Thyroid gland (tissue), 4 donors: ENCODE measurements at regions not wholly inside any gene's neighbourhood (a gene's known extent, or its start where the extent isn't known, plus 50 kb on each side); places are given as distances from the start of the nearest gene placed in this dataset.

Source experiments
- DNase-seq, 2 donors: peaks; one replicate each; pipeline ENCODE4 v3.0.0-alpha.2; 2019
- H3K27ac ChIP-seq, 3 donors: fragments of 200-600 bp; sonication (generic); 1 replicate in 2 of 3; 2 replicates in 1 of 3; pipeline ENCODE4 v1.5.1; 2016 to 2019; ENCODE audit warnings: mild to moderate bottlenecking in 1 of 3, moderate library complexity in 1 of 3
- H3K27me3 ChIP-seq: fragments of 200-600 bp; sonication (generic); one replicate; pipeline ENCODE4 v1.5.1; 2019
- H3K36me3 ChIP-seq, 2 donors: fragments of 200-600 bp; sonication (generic); one replicate each; pipeline ENCODE4 v1.5.1; 2016 to 2019
- H3K4me1 ChIP-seq, 2 donors: fragments of 200-600 bp; sonication (generic); one replicate each; pipeline ENCODE4 v1.5.1; 2017 to 2019
- H3K4me3 ChIP-seq, 3 donors: fragments of 200-600 bp; sonication (generic); replicated peaks in 1 of 3; 1 replicate in 2 of 3; 2 replicates in 1 of 3; pipeline ENCODE4 v1.5.1; 2016; ENCODE audit warnings: mild to moderate bottlenecking in 1 of 3
- H3K9me3 ChIP-seq: fragments of 200-600 bp; sonication (generic); one replicate; pipeline ENCODE4 v1.5.1; 2017
- CTCF ChIP-seq, 6 experiments: fragments of 200-600 bp in 3 of 6; fragments of 450-650 bp in 3 of 6; sonication (generic) in 3 of 6; IDR thresholded peaks; one replicate each; pipeline ENCODE4 v1.5.1; 2016 to 2019; ENCODE audit warnings: antibody characterized with exemption in 6 of 6, mild to moderate bottlenecking in 2 of 6, inconsistent platforms in 1 of 6, moderate library complexity in 1 of 6
- POLR2A ChIP-seq, 2 donors: fragments of 450-650 bp; IDR thresholded peaks; one replicate each; pipeline ENCODE4 v1.6.1; 2017; ENCODE audit warnings: antibody characterized with exemption in 2 of 2, mild to moderate bottlenecking in 2 of 2, moderate library complexity in 1 of 2
- WGBS, 2 donors: methylation state at CpG; one replicate each; pipeline ENCODE4 v1.1.5; 2017; 5-methylcytosine and 5-hydroxymethylcytosine counted together
- intact Hi-C: fragments of 100-400 bp; cut with DNase I; formaldehyde crosslinking; loops from one replicate; pipeline ENCODE4 v1.15.1; 2023

- intact Hi-C loops = no loop called here
- H3K9me3 ChIP-seq = no peaks in the 10 kb centered on the region
- no peaks in the 10 kb centered on the region for H3K4me1 ChIP-seq
- no peak overlapping the region for H3K27ac ChIP-seq
- no peaks in the 10 kb centered on the region for H3K27me3 ChIP-seq
- H3K4me3 ChIP-seq = no peak overlapping the region
- no peak for TF ChIP-seq POLR2A (IDR thresholded peaks at IDR 0.05)
- peak in 3 of 6 experiments; percentile 36 to 41 (median 37) for TF ChIP-seq CTCF (IDR thresholded peaks at IDR 0.05)
- 9 to 12% methylated on average over 1 of the region's 1 CpG for WGBS, 2 donors
- no peak for DNase-seq
- H3K36me3 ChIP-seq = no peaks in the 10 kb centered on the region
Measured at GRCh38 chr18:43396266-43396665, 119.0 kb upstream of the SYT4 start.

- no peaks in the 10 kb centered on the region for H3K36me3 ChIP-seq
- H3K4me3 ChIP-seq = no peak overlapping the region
- H3K27ac ChIP-seq = no peak overlapping the region
- intact Hi-C loops = no loop called here
- TF ChIP-seq CTCF (IDR thresholded peaks at IDR 0.05) (no peak), POLR2A (IDR thresholded peaks at IDR 0.05) (no peak)
- H3K27me3 ChIP-seq = no peaks in the 10 kb centered on the region
- 95 to 96% methylated on average over 1 of the region's 1 CpG for WGBS, 2 donors
- no peak for DNase-seq
- H3K9me3 ChIP-seq = no peaks in the 10 kb centered on the region
- H3K4me1 ChIP-seq = no peaks in the 10 kb centered on the region
Measured at GRCh38 chr18:43398601-43399000, 121.3 kb upstream of the SYT4 start.

- no peak overlapping the region for H3K4me3 ChIP-seq
- TF ChIP-seq POLR2A (IDR thresholded peaks at IDR 0.05) (no peak), CTCF (IDR thresholded peaks at IDR 0.05) (no peak)
- intact Hi-C loops = no loop called here
- no peaks in the 10 kb centered on the region for H3K27me3 ChIP-seq
- no peak overlapping the region for H3K27ac ChIP-seq
- no peaks in the 10 kb centered on the region for H3K9me3 ChIP-seq
- DNase-seq = no peak
- H3K4me1 ChIP-seq = no peaks in the 10 kb centered on the region
- no peaks in the 10 kb centered on the region for H3K36me3 ChIP-seq
- WGBS, 2 donors = 73 to 74% methylated on average over 1 of the region's 1 CpG
Measured at GRCh38 chr18:43405097-43405496, 127.8 kb upstream of the SYT4 start.

GRCh38 chr18:43414006-43414405 lies 136.7 kb upstream of the SYT4 start:
- no peaks in the 10 kb centered on the region for H3K4me1 ChIP-seq
- WGBS, 2 donors = 47 to 52% methylated on average over 6 of the region's 6 CpGs
- H3K4me3 ChIP-seq = no peak overlapping the region
- no peak for DNase-seq
- no peak overlapping the region for H3K27ac ChIP-seq
- H3K36me3 ChIP-seq = no peaks in the 10 kb centered on the region
- intact Hi-C loops = no loop called here
- no peak for TF ChIP-seq POLR2A (IDR thresholded peaks at IDR 0.05)
- H3K9me3 ChIP-seq = no peaks in the 10 kb centered on the region
- no peaks in the 10 kb centered on the region for H3K27me3 ChIP-seq

GRCh38 chr18:43420091-43420490 lies 142.8 kb upstream of the SYT4 start:
- TF ChIP-seq POLR2A (IDR thresholded peaks at IDR 0.05) (no peak), CTCF (IDR thresholded peaks at IDR 0.05) (no peak)
- Histone ChIP-seq H3K36me3 (no peaks in the 10 kb centered on the region), H3K9me3 (no peaks in the 10 kb centered on the region), H3K27me3 (no peaks in the 10 kb centered on the region), H3K4me3 (no peak overlapping the region), H3K4me1 (no peaks in the 10 kb centered on the region), H3K27ac (no peak overlapping the region)
- intact Hi-C loops = no loop called here
- DNase-seq = no peak

- no peaks in the 10 kb centered on the region for H3K9me3 ChIP-seq
- no peaks in the 10 kb centered on the region for H3K4me1 ChIP-seq
- WGBS, 2 donors = 74 to 75% methylated on average over 2 of the region's 2 CpGs
- no peaks in the 10 kb centered on the region for H3K36me3 ChIP-seq
- no peak overlapping the region for H3K27ac ChIP-seq
- TF ChIP-seq CTCF (IDR thresholded peaks at IDR 0.05) = no peak
- no peak for TF ChIP-seq POLR2A (IDR thresholded peaks at IDR 0.05)
- H3K27me3 ChIP-seq = no peaks in the 10 kb centered on the region
- no peak overlapping the region for H3K4me3 ChIP-seq
- no peak for DNase-seq
- intact Hi-C loops = no loop called here
Measured at GRCh38 chr18:43420950-43421349, 143.7 kb upstream of the SYT4 start.
